Trophoblast cell (in vitro differentiated cells and primary cell): ENCODE measurements at regions not wholly inside any gene's neighbourhood (a gene's known extent, or its start where the extent isn't known, plus 50 kb on each side); places are given as distances from the start of the nearest gene placed in this dataset.

Source experiments
- DNase-seq, 2 donors: peaks; one replicate each; pipeline ENCODE4 v3.0.0-alpha.2; 2016
- H2AFZ ChIP-seq: 2 replicates; pipeline ENCODE4 v1.6.1; 2013; ENCODE audit warnings: low read length, moderate library complexity, mild to moderate bottlenecking; ENCODE audit not compliant: insufficient read depth, poor library complexity
- H2AK5ac ChIP-seq: 2 replicates; pipeline ENCODE4 v1.6.1; 2013; ENCODE audit warnings: mild to moderate bottlenecking, low read length
- H2BK120ac ChIP-seq: 2 replicates; pipeline ENCODE4 v1.6.1; 2013; ENCODE audit warnings: low read length, mild to moderate bottlenecking, moderate library complexity; ENCODE audit not compliant: insufficient read depth, poor library complexity
- H2BK12ac ChIP-seq: 2 replicates; pipeline ENCODE4 v1.6.1; 2013; ENCODE audit warnings: mild to moderate bottlenecking, low read length, moderate library complexity
- H2BK5ac ChIP-seq: 2 replicates; pipeline ENCODE4 v1.6.1; 2013; ENCODE audit warnings: low read length, low read depth, moderate library complexity, mild to moderate bottlenecking; ENCODE audit not compliant: poor library complexity
- H3K14ac ChIP-seq: 2 replicates; pipeline ENCODE4 v1.6.1; 2013; ENCODE audit warnings: mild to moderate bottlenecking, low read length
- H3K18ac ChIP-seq: 2 replicates; pipeline ENCODE4 v1.6.1; 2013; ENCODE audit warnings: mild to moderate bottlenecking, low read length
- H3K23ac ChIP-seq: 2 replicates; pipeline ENCODE4 v1.6.1; 2013; ENCODE audit warnings: low read length
- H3K27ac ChIP-seq: 2 replicates; pipeline ENCODE4 v1.5.1; 2013; ENCODE audit warnings: low read depth, mild to moderate bottlenecking, inconsistent platforms, low read length, moderate library complexity
- H3K27me3 ChIP-seq: 2 replicates; pipeline ENCODE4 v1.6.1; 2013; ENCODE audit warnings: inconsistent platforms, mild to moderate bottlenecking, low read length, moderate library complexity; ENCODE audit not compliant: insufficient read depth
- H3K36me3 ChIP-seq, 2 experiments: 1 replicate in 1 of 2; 2 replicates in 1 of 2; pipeline ENCODE4 v1.6.1; 2013; ENCODE audit warnings: low read length in 2 of 2, mild to moderate bottlenecking in 2 of 2, moderate library complexity in 1 of 2; ENCODE audit not compliant: insufficient read depth in 2 of 2, control insufficient read depth in 1 of 2
- H3K4ac ChIP-seq: 2 replicates; pipeline ENCODE4 v1.6.1; 2013; ENCODE audit warnings: low read depth, mild to moderate bottlenecking, low read length, moderate library complexity
- H3K4me1 ChIP-seq, 2 experiments: 1 replicate in 1 of 2; 2 replicates in 1 of 2; pipeline ENCODE4 v1.6.1; 2013; ENCODE audit warnings: low read length in 2 of 2, mild to moderate bottlenecking in 2 of 2, moderate library complexity in 1 of 2; ENCODE audit not compliant: insufficient read depth in 2 of 2, control insufficient read depth in 1 of 2
- H3K4me2 ChIP-seq: 2 replicates; pipeline ENCODE4 v1.6.1; 2013; ENCODE audit warnings: inconsistent platforms, mild to moderate bottlenecking, low read length, moderate library complexity
- H3K4me3 ChIP-seq: 2 replicates; pipeline ENCODE4 v1.5.1; 2013; ENCODE audit warnings: mild to moderate bottlenecking, low read depth, low read length, inconsistent platforms
- H3K79me1 ChIP-seq: one replicate; pipeline ENCODE4 v1.6.1; 2013; ENCODE audit warnings: low read length
- H3K79me2 ChIP-seq: 2 replicates; pipeline ENCODE4 v1.6.1; 2013; ENCODE audit warnings: low read length, mild to moderate bottlenecking; ENCODE audit not compliant: control insufficient read depth, insufficient read depth, poor library complexity
- H3K9ac ChIP-seq: 2 replicates; pipeline ENCODE4 v1.6.1; 2013; ENCODE audit warnings: mild to moderate bottlenecking, low read length
- H3K9me3 ChIP-seq: 2 replicates; pipeline ENCODE4 v1.6.1; 2013; ENCODE audit warnings: low read depth, mild to moderate bottlenecking, control low read depth, inconsistent platforms, low read length; ENCODE audit not compliant: insufficient read depth
- H4K12ac ChIP-seq: 2 replicates; pipeline ENCODE4 v1.6.1; 2013; ENCODE audit warnings: low read depth, mild to moderate bottlenecking, low read length, moderate library complexity
- H4K8ac ChIP-seq: 2 replicates; pipeline ENCODE4 v1.6.1; 2013; ENCODE audit warnings: low read depth, mild to moderate bottlenecking, low read length, moderate library complexity
- H4K91ac ChIP-seq: one replicate; pipeline ENCODE4 v1.6.1; 2013; ENCODE audit warnings: low read depth, mild to moderate bottlenecking, low read length, moderate library complexity
- WGBS: extraction: QIAGEN DNeasy Blood & Tissue Kit; methylation state at CpG from one replicate; pipeline ENCODE4 v1.1.7; 2013; ENCODE audit warnings: missing lambda C conversion rate; ENCODE audit not compliant: insufficient read length, insufficient coverage; ENCODE audit errors: extremely low coverage; 5-methylcytosine and 5-hydroxymethylcytosine counted together

- Histone ChIP-seq H3K4me2 (peak overlapping the region; percentile 23), H3K36me3 (no peaks in the 10 kb centered on the region), H3K14ac (no peak overlapping the region)
Measured at GRCh38 chr10:128518000-128518399, 391.8 kb upstream of the MKI67 start.

GRCh38 chr10:128519581-128519980, 393.4 kb upstream of the MKI67 start:
- H3K9ac ChIP-seq: no peak overlapping the region
- H4K12ac ChIP-seq: no peak overlapping the region
- H3K4me1 ChIP-seq: peaks cover 32 to 38% of the 10 kb centered on the region in 2 experiments
- peak overlapping the region; percentile 86 for H2AK5ac ChIP-seq
- H4K91ac ChIP-seq: peak overlapping the region; percentile 99
- H3K23ac ChIP-seq: no peak overlapping the region
- peak overlapping the region; percentile 90 for H3K4ac ChIP-seq
- no peaks in the 10 kb centered on the region for H3K9me3 ChIP-seq
- no CpG with 5 or more reads among the region's 6 CpGs for WGBS
- peaks cover 6% of the 10 kb centered on the region for H3K79me2 ChIP-seq
- H3K4me3 ChIP-seq: no peak overlapping the region
- no peak for DNase-seq
- H2BK12ac ChIP-seq: peak overlapping the region; percentile 96
- no peak overlapping the region for H3K4me2 ChIP-seq
- H2BK120ac ChIP-seq: peak overlapping the region; percentile 97
- H3K27ac ChIP-seq: peak overlapping the region; percentile 98
- H3K79me1 ChIP-seq: peaks cover 51% of the 10 kb centered on the region
- peak overlapping the region; percentile 82 for H4K8ac ChIP-seq
- peak overlapping the region; percentile 98 for H2BK5ac ChIP-seq
- H3K18ac ChIP-seq: peak overlapping the region; percentile 56
- no peaks in the 10 kb centered on the region for H3K27me3 ChIP-seq
- no peaks in the 10 kb centered on the region for H3K36me3 ChIP-seq
- no peak overlapping the region for H2AFZ ChIP-seq
- H3K14ac ChIP-seq: peak overlapping the region; percentile 94

More at GRCh38 chr10:128518000-128518399, 391.8 kb upstream of the MKI67 start:
- Histone ChIP-seq H3K79me2 (peaks cover 6% of the 10 kb centered on the region), H4K91ac (peak overlapping the region; percentile 99), H3K4ac (no peak overlapping the region), H3K23ac (no peak overlapping the region), H4K12ac (no peak overlapping the region), H3K9ac (no peak overlapping the region), H2BK5ac (peak overlapping the region; percentile 61), H4K8ac (peak overlapping the region; percentile 36), H3K4me3 (no peak overlapping the region), H3K9me3 (no peaks in the 10 kb centered on the region), H3K4me1 (peaks cover 30 to 36% of the 10 kb centered on the region in 2 experiments), H2AFZ (peak overlapping the region; percentile 51), H3K79me1 (peaks cover 53% of the 10 kb centered on the region), H3K27ac (peak overlapping the region; percentile 98), H2AK5ac (no peak overlapping the region), H2BK120ac (peak overlapping the region; percentile 97), H3K27me3 (no peaks in the 10 kb centered on the region), H2BK12ac (peak overlapping the region; percentile 97), H3K18ac (peak overlapping the region; percentile 92)
- whole genome bisulfite sequencing: no CpG with 5 or more reads among the region's 11 CpGs
- peak in 1 of 2 donors; percentile 54 for DNase-seq

- Histone ChIP-seq H2AK5ac (peak overlapping the region; percentile 86), H2BK120ac (peak overlapping the region; percentile 6), H3K9me3 (no peaks in the 10 kb centered on the region), H3K14ac (peak overlapping the region; percentile 94), H2BK5ac (peak overlapping the region; percentile 47), H3K9ac (no peak overlapping the region), H3K23ac (no peak overlapping the region), H4K91ac (peak overlapping the region; percentile 99), H3K79me2 (peaks cover 6% of the 10 kb centered on the region), H3K4me1 (peaks cover 32 to 38% of the 10 kb centered on the region in 2 experiments), H3K27me3 (no peaks in the 10 kb centered on the region), H3K18ac (peak overlapping the region; percentile 56), H3K4me2 (no peak overlapping the region), H3K27ac (no peak overlapping the region), H3K36me3 (no peaks in the 10 kb centered on the region), H4K8ac (peak overlapping the region; percentile 14), H3K4me3 (no peak overlapping the region), H3K4ac (peak overlapping the region; percentile 12), H2AFZ (no peak overlapping the region), H4K12ac (no peak overlapping the region), H3K79me1 (peaks cover 51% of the 10 kb centered on the region), H2BK12ac (peak overlapping the region; percentile 90)
- DNase-seq: peak; percentile 63 to 84
- WGBS: no CpG with 5 or more reads among the region's 11 CpGs
Measured at GRCh38 chr10:128520211-128520815, 394.1 kb upstream of the MKI67 start.

- peak overlapping the region; percentile 95 for H2BK12ac ChIP-seq
- H3K18ac ChIP-seq: peak overlapping the region; percentile 62
- H3K4me2 ChIP-seq: no peak overlapping the region
- H3K27ac ChIP-seq: peak overlapping the region; percentile 58
- no CpG with 5 or more reads among the region's 9 CpGs for WGBS
- H3K79me1 ChIP-seq: peaks cover 46% of the 10 kb centered on the region
- H4K91ac ChIP-seq: peak overlapping the region; percentile 97
- H2AK5ac ChIP-seq: peak overlapping the region; percentile 57
- no peaks in the 10 kb centered on the region for H3K27me3 ChIP-seq
- no peaks in the 10 kb centered on the region for H3K36me3 ChIP-seq
- peak overlapping the region; percentile 61 for H3K14ac ChIP-seq
- H3K79me2 ChIP-seq: peaks cover 6% of the 10 kb centered on the region
- no peak overlapping the region for H3K4ac ChIP-seq
- H3K4me3 ChIP-seq: no peak overlapping the region
- peaks cover 33 to 34% of the 10 kb centered on the region in 2 experiments for H3K4me1 ChIP-seq
- no peaks in the 10 kb centered on the region for H3K9me3 ChIP-seq
- no peak overlapping the region for H4K12ac ChIP-seq
- peak in 1 of 2 donors; percentile 9 for DNase-seq
- no peak overlapping the region for H3K23ac ChIP-seq
- peak overlapping the region; percentile 76 for H2BK5ac ChIP-seq
- peak overlapping the region; percentile 70 for H2BK120ac ChIP-seq
- H4K8ac ChIP-seq: peak overlapping the region; percentile 70
- H2AFZ ChIP-seq: no peak overlapping the region
- H3K9ac ChIP-seq: no peak overlapping the region
Measured at GRCh38 chr10:128522551-128523308, 396.5 kb upstream of the MKI67 start.
